Gastroesophageal sphincter (tissue), 4 donors: ENCODE measurements at regions not wholly inside any gene's neighbourhood (a gene's known extent, or its start where the extent isn't known, plus 50 kb on each side); places are given as distances from the start of the nearest gene placed in this dataset.

ENCODE experiments used
- ATAC-seq: fragments of 150-250 bp; one replicate; pipeline ENCODE4 v1.9.1; 2016; ENCODE audit warnings: mild to moderate bottlenecking, moderate library complexity
- H3K27ac ChIP-seq, 4 donors: fragments of 200-600 bp; sonication (generic) in 3 of 4; 1 replicate in 3 of 4; 2 replicates in 1 of 4; pipeline ENCODE4 v1.5.1; 2016 to 2019
- H3K27me3 ChIP-seq: fragments of 200-600 bp; sonication (generic); one replicate; pipeline ENCODE4 v1.5.1; 2019
- H3K36me3 ChIP-seq, 2 donors: fragments of 200-600 bp; sonication (generic); one replicate each; pipeline ENCODE4 v1.5.1; 2019; ENCODE audit warnings: control low read depth in 1 of 2
- H3K4me1 ChIP-seq, 3 donors: fragments of 200-600 bp; sonication (generic); 1 replicate in 2 of 3; 2 replicates in 1 of 3; pipeline ENCODE4 v1.5.1; 2016 to 2019; ENCODE audit warnings: control low read depth in 2 of 3
- H3K4me3 ChIP-seq, 2 donors: fragments of 200-600 bp; sonication (generic); one replicate each; pipeline ENCODE4 v1.5.1; 2019; ENCODE audit warnings: mild to moderate bottlenecking in 1 of 2, moderate library complexity in 1 of 2
- H3K9me3 ChIP-seq, 3 donors: fragments of 200-600 bp; sonication (generic); one replicate each; pipeline ENCODE4 v1.5.1; 2017 to 2019; ENCODE audit warnings: control low read depth in 2 of 3
- EP300 ChIP-seq: sonication (generic); formaldehyde crosslinking; IDR thresholded peaks from one replicate; pipeline ENCODE4 v1.6.1; 2017; ENCODE audit warnings: antibody characterized with exemption, mild to moderate bottlenecking
- POLR2A ChIP-seq, 2 donors: fragments of 450-650 bp; IDR thresholded peaks; one replicate each; pipeline ENCODE4 v1.6.1; 2017; ENCODE audit warnings: antibody characterized with exemption in 2 of 2, mild to moderate bottlenecking in 2 of 2, moderate library complexity in 1 of 2
- POLR2AphosphoS5 ChIP-seq: sonication (generic); formaldehyde crosslinking; IDR thresholded peaks from one replicate; pipeline ENCODE4 v1.6.1; 2017; ENCODE audit warnings: antibody characterized with exemption
- WGBS, 2 donors: methylation state at CpG; one replicate each; pipeline ENCODE4 v1.1.5; 2018; ENCODE audit warnings: low coverage in 1 of 2; 5-methylcytosine and 5-hydroxymethylcytosine counted together
- TF ChIP-seq, protein P1 (sequence below), 4 experiments: fragments of 200-600 bp in 2 of 4; fragments of 450-650 bp in 2 of 4; sonication (generic) in 1 of 4; IDR thresholded peaks; one replicate each; pipeline ENCODE4 v1.5.1; 2017 to 2019; ENCODE audit warnings: antibody characterized with exemption in 4 of 4, mild to moderate bottlenecking in 2 of 4, moderate library complexity in 2 of 4

DNA sequence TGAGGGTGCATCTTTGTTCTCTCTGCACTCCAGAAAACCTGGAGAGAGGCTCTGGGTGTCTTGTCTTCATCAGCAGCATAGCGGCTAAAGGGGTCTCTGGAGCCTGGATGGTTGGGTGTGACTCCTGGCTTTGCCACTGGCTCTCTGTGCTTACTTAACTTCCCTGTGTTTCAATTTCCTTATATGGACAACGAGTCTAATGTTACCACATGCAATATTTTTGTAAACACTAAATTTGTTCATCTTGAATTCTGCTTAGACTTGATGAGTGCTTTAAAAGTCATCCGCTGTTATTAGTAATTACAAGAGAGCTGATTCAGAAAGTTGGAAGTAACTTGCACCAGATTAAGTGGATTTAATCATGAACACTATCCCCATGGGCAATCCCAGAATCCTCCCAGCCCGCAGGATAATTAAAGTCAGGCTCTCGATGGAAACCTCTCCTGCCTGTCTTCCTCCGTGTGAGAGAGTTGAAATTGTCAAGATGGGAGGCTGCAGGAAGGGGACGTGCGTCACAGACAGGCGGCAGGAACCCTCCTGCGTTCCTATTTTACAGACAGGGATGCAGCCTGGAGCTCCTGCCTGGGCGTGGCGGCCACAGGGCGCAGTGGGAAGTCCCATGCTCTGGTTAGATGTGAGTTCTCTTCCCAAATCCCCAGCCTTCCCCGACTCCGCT, 201.2 kb downstream of the TTC8 start:
- Histone ChIP-seq H3K27me3 (peaks cover 53% of the 10 kb centered on the region), H3K27ac (no peak overlapping the region), H3K9me3 (no peaks in the 10 kb centered on the region), H3K4me1 (peaks cover 0 to 14% (median 13%) of the 10 kb centered on the region in 3 donors), H3K36me3 (no peaks in the 10 kb centered on the region), H3K4me3 (no peak overlapping the region)
- WGBS, 2 donors, result 39 to 55% methylated on average over 5 to 10 of the region's 15 CpGs
- TF ChIP-seq POLR2AphosphoS5, result no peak
- TF ChIP-seq POLR2A (IDR thresholded peaks at IDR 0.05), result no peak
- TF ChIP-seq EP300, result no peak
- TF ChIP-seq, protein P1, sequence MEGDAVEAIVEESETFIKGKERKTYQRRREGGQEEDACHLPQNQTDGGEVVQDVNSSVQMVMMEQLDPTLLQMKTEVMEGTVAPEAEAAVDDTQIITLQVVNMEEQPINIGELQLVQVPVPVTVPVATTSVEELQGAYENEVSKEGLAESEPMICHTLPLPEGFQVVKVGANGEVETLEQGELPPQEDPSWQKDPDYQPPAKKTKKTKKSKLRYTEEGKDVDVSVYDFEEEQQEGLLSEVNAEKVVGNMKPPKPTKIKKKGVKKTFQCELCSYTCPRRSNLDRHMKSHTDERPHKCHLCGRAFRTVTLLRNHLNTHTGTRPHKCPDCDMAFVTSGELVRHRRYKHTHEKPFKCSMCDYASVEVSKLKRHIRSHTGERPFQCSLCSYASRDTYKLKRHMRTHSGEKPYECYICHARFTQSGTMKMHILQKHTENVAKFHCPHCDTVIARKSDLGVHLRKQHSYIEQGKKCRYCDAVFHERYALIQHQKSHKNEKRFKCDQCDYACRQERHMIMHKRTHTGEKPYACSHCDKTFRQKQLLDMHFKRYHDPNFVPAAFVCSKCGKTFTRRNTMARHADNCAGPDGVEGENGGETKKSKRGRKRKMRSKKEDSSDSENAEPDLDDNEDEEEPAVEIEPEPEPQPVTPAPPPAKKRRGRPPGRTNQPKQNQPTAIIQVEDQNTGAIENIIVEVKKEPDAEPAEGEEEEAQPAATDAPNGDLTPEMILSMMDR (IDR thresholded peaks at IDR 0.05), result no peak
- no peak for ATAC-seq

DNA sequence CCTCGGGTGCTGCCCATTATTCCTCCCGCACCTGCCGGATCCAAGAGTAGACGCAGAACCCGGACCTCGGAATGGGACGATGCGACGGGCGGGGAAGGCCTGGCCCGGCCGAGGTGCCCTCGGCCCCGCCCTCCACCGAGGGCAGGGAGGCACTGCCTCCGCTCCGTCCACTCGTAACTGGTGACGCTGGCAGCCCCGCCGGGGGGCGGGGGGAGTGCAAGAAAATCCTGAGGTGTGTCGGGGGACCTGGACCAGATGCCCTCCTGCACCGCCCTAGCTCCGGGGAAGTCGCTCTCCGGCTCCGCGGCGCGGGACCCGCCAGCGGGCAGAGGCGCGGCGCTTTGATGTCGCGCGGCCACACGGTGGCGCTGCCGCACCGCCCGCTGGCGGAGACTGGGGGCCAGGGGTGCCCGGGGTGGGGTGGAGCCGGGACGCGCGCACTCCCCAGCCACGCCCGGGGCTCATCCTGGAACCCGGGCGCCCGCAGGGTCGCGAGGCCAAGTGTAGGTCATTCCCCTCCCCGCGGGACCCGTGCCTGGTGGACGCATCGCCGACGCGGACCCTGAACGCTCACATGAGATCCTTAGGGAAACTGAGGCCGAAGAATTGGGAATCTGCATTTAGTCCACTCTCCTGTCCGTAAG, 202.8 kb downstream of the TTC8 start:
- peak overlapping the region; percentile 47 to 62 for H3K4me3 ChIP-seq
- peaks cover 0 to 14% (median 13%) of the 10 kb centered on the region in 3 donors for H3K4me1 ChIP-seq
- peak; percentile 77 for ATAC-seq
- H3K27ac ChIP-seq, result peak overlapping the region in 1 of 4 donors; percentile 58
- peaks cover 49% of the 10 kb centered on the region for H3K27me3 ChIP-seq
- no peaks in the 10 kb centered on the region for H3K9me3 ChIP-seq
- H3K36me3 ChIP-seq, result no peaks in the 10 kb centered on the region
- TF ChIP-seq EP300 (no peak), POLR2AphosphoS5 (no peak)
- TF ChIP-seq, protein P1 (IDR thresholded peaks at IDR 0.05), result peak; percentile 90 to 99 (median 94)
- WGBS, 2 donors, result no CpG with 5 or more reads among the region's 68 CpGs

DNA sequence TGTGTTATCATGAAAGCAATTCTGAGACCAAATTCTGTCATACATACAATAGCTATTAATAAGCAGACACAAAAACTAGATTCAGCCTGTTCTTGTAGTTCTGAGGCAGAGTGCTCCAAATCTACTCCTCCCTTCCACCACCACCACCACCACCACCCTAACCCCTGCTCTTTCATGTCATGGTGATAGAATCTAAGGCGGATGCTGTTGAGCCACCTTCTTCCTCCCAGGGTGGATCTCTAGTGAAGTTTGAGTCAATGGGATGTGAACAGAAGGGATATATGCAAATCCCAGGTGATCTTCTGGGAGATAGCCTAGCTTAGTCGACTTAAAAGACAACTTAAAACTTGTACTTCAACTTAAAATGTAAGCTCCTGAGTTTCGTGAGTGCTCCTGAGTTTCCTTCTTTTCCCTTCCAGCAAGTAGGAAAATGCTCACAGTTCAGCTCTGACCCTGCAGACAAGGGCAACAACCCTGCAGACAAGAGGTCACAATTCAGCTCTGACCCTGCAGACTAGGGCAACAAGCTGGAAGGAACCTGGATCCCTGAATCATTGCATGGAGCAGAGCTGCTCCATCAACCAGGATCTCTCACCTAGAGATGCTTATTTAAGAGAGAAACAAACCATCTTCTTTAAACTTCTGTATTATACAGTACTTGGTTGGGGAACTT, 204.1 kb downstream of the TTC8 start:
- Histone ChIP-seq H3K27me3 (peaks cover 44% of the 10 kb centered on the region), H3K4me3 (no peak overlapping the region), H3K27ac (no peak overlapping the region), H3K36me3 (no peaks in the 10 kb centered on the region), H3K9me3 (no peaks in the 10 kb centered on the region), H3K4me1 (peaks cover 0 to 14% (median 13%) of the 10 kb centered on the region in 3 donors)
- 86 to 89% methylated on average over 2 to 3 of the region's 3 CpGs for WGBS, 2 donors
- TF ChIP-seq, protein P1 (IDR thresholded peaks at IDR 0.05), result no peak
- ATAC-seq, result no peak

DNA sequence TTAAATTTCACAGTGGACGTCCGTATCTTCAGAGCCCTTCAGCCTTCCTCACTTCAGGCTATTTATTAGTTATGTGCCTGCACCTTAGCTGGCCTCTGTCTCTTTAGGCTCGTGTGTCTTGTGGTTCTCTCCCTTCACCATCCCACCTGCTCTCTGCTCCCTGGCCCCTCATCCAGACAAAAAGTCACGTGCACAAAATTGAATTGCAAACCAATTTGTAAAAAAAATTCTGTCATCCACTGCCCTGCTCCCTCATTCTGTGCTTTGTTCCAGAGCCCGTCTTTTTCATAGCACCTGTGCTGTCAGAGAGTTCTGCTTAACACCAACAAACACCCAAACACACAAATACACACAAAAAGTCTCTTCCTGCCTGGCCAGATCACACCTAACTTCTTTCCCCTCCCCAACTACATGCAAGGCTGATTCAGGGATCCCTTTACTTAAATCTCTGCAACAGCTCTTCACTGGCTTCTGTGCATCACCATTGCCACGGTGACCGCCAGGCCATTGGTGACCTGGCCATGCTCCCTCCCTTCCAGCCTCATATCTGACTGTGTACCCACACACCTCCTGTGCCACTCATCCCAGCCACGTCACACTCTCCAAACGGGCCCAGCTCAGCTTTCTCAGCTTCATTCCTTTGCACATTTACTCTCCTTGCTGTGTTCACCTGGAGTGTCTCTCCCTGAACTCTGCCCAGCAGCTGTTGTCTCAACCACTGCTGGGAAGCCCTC, 205.7 kb downstream of the TTC8 start:
- 69 to 72% methylated on average over 5 to 9 of the region's 9 CpGs for WGBS, 2 donors
- Histone ChIP-seq H3K27me3 (peaks cover 38% of the 10 kb centered on the region), H3K9me3 (no peaks in the 10 kb centered on the region), H3K27ac (no peak overlapping the region), H3K36me3 (no peaks in the 10 kb centered on the region), H3K4me1 (peaks cover 0 to 14% (median 13%) of the 10 kb centered on the region in 3 donors), H3K4me3 (no peak overlapping the region)
- TF ChIP-seq, protein P1 (IDR thresholded peaks at IDR 0.05), result no peak
- TF ChIP-seq POLR2A (IDR thresholded peaks at IDR 0.05) (no peak), POLR2AphosphoS5 (no peak), EP300 (no peak)
- ATAC-seq, result no peak
